Trophoblast cell (in vitro differentiated cells and primary cell): ENCODE measurements at regions not wholly inside any gene's neighbourhood (a gene's known extent, or its start where the extent isn't known, plus 50 kb on each side); places are given as distances from the start of the nearest gene placed in this dataset.
"Not testable (repeated sequence)": the region's sequence is repeated elsewhere in the genome, so short reads cannot be mapped to it uniquely, and the experiment has no call there.

ENCODE experiments used
- DNase-seq, 2 donors: peaks; one replicate each; pipeline ENCODE4 v3.0.0-alpha.2; 2016
- H2AFZ ChIP-seq: 2 replicates; pipeline ENCODE4 v1.6.1; 2013; ENCODE audit warnings: low read length, moderate library complexity, mild to moderate bottlenecking; ENCODE audit not compliant: insufficient read depth, poor library complexity
- H2AK5ac ChIP-seq: 2 replicates; pipeline ENCODE4 v1.6.1; 2013; ENCODE audit warnings: mild to moderate bottlenecking, low read length
- H2BK120ac ChIP-seq: 2 replicates; pipeline ENCODE4 v1.6.1; 2013; ENCODE audit warnings: low read length, mild to moderate bottlenecking, moderate library complexity; ENCODE audit not compliant: insufficient read depth, poor library complexity
- H2BK12ac ChIP-seq: 2 replicates; pipeline ENCODE4 v1.6.1; 2013; ENCODE audit warnings: mild to moderate bottlenecking, low read length, moderate library complexity
- H2BK5ac ChIP-seq: 2 replicates; pipeline ENCODE4 v1.6.1; 2013; ENCODE audit warnings: low read length, low read depth, moderate library complexity, mild to moderate bottlenecking; ENCODE audit not compliant: poor library complexity
- H3K14ac ChIP-seq: 2 replicates; pipeline ENCODE4 v1.6.1; 2013; ENCODE audit warnings: mild to moderate bottlenecking, low read length
- H3K18ac ChIP-seq: 2 replicates; pipeline ENCODE4 v1.6.1; 2013; ENCODE audit warnings: mild to moderate bottlenecking, low read length
- H3K23ac ChIP-seq: 2 replicates; pipeline ENCODE4 v1.6.1; 2013; ENCODE audit warnings: low read length
- H3K27ac ChIP-seq: 2 replicates; pipeline ENCODE4 v1.5.1; 2013; ENCODE audit warnings: low read depth, mild to moderate bottlenecking, inconsistent platforms, low read length, moderate library complexity
- H3K27me3 ChIP-seq: 2 replicates; pipeline ENCODE4 v1.6.1; 2013; ENCODE audit warnings: inconsistent platforms, mild to moderate bottlenecking, low read length, moderate library complexity; ENCODE audit not compliant: insufficient read depth
- H3K36me3 ChIP-seq, 2 experiments: 1 replicate in 1 of 2; 2 replicates in 1 of 2; pipeline ENCODE4 v1.6.1; 2013; ENCODE audit warnings: low read length in 2 of 2, mild to moderate bottlenecking in 2 of 2, moderate library complexity in 1 of 2; ENCODE audit not compliant: insufficient read depth in 2 of 2, control insufficient read depth in 1 of 2
- H3K4ac ChIP-seq: 2 replicates; pipeline ENCODE4 v1.6.1; 2013; ENCODE audit warnings: low read depth, mild to moderate bottlenecking, low read length, moderate library complexity
- H3K4me1 ChIP-seq, 2 experiments: 1 replicate in 1 of 2; 2 replicates in 1 of 2; pipeline ENCODE4 v1.6.1; 2013; ENCODE audit warnings: low read length in 2 of 2, mild to moderate bottlenecking in 2 of 2, moderate library complexity in 1 of 2; ENCODE audit not compliant: insufficient read depth in 2 of 2, control insufficient read depth in 1 of 2
- H3K4me2 ChIP-seq: 2 replicates; pipeline ENCODE4 v1.6.1; 2013; ENCODE audit warnings: inconsistent platforms, mild to moderate bottlenecking, low read length, moderate library complexity
- H3K4me3 ChIP-seq: 2 replicates; pipeline ENCODE4 v1.5.1; 2013; ENCODE audit warnings: mild to moderate bottlenecking, low read depth, low read length, inconsistent platforms
- H3K79me1 ChIP-seq: one replicate; pipeline ENCODE4 v1.6.1; 2013; ENCODE audit warnings: low read length
- H3K79me2 ChIP-seq: 2 replicates; pipeline ENCODE4 v1.6.1; 2013; ENCODE audit warnings: low read length, mild to moderate bottlenecking; ENCODE audit not compliant: control insufficient read depth, insufficient read depth, poor library complexity
- H3K9ac ChIP-seq: 2 replicates; pipeline ENCODE4 v1.6.1; 2013; ENCODE audit warnings: mild to moderate bottlenecking, low read length
- H3K9me3 ChIP-seq: 2 replicates; pipeline ENCODE4 v1.6.1; 2013; ENCODE audit warnings: low read depth, mild to moderate bottlenecking, control low read depth, inconsistent platforms, low read length; ENCODE audit not compliant: insufficient read depth
- H4K12ac ChIP-seq: 2 replicates; pipeline ENCODE4 v1.6.1; 2013; ENCODE audit warnings: low read depth, mild to moderate bottlenecking, low read length, moderate library complexity
- H4K8ac ChIP-seq: 2 replicates; pipeline ENCODE4 v1.6.1; 2013; ENCODE audit warnings: low read depth, mild to moderate bottlenecking, low read length, moderate library complexity
- H4K91ac ChIP-seq: one replicate; pipeline ENCODE4 v1.6.1; 2013; ENCODE audit warnings: low read depth, mild to moderate bottlenecking, low read length, moderate library complexity
- WGBS: extraction: QIAGEN DNeasy Blood & Tissue Kit; methylation state at CpG from one replicate; pipeline ENCODE4 v1.1.7; 2013; ENCODE audit warnings: missing lambda C conversion rate; ENCODE audit not compliant: insufficient read length, insufficient coverage; ENCODE audit errors: extremely low coverage; 5-methylcytosine and 5-hydroxymethylcytosine counted together

DNA sequence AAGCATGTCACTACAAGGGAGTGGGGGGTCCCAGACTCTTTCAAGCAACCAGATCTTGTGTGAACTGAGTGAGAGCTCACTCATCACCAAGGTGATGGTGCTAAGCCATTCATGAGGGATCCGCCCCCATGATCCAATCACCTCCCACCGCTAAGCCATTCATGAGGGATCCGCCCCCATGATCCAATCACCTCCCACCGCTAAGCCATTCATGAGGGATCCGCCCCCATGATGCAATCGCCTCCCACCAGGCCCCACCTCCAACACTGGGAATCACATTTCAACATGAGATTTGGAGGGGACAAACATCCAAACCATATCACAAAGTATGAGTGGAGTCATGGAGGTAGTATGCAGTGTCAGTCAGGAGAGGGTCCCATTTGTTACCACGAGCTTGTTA, 64.8 kb upstream of the PROKR2 start:
- not testable (repeated sequence) for H3K9me3 ChIP-seq, H2AFZ ChIP-seq, H3K4ac ChIP-seq, H3K4me3 ChIP-seq, H2BK5ac ChIP-seq, H3K14ac ChIP-seq, H3K23ac ChIP-seq, H3K4me2 ChIP-seq, H3K79me1 ChIP-seq, DNase-seq, H4K12ac ChIP-seq, H3K4me1 ChIP-seq, H3K36me3 ChIP-seq, H2BK12ac ChIP-seq, H2AK5ac ChIP-seq, H3K18ac ChIP-seq, H4K91ac ChIP-seq, H3K27me3 ChIP-seq, H3K79me2 ChIP-seq, H3K9ac ChIP-seq, H2BK120ac ChIP-seq, H4K8ac ChIP-seq, H3K27ac ChIP-seq
- WGBS = no CpG with 5 or more reads among the region's 7 CpGs

DNA sequence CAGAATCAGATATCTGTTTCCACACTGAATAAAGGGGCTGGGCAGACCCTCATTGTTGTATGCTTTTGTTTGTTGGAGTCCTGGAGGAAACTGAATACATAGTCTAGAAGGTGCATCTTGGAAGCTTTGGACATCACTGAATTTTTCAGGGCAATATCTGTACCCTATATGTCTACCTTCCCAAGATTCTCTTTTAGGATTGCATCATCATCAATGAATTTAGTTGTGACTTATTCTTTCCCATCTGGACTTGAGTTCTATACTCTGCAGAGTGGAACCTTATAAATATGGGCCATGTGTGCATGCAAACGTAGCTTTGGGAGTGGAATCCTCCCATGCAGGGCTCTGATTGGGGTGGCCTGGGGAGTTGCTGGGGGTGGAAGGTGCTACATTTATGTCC, 60.7 kb upstream of the PROKR2 start:
- no peak overlapping the region for H2BK120ac ChIP-seq
- H4K12ac ChIP-seq = no peak overlapping the region
- H3K14ac ChIP-seq = no peak overlapping the region
- H3K9me3 ChIP-seq = no peaks in the 10 kb centered on the region
- no peaks in the 10 kb centered on the region for H3K27me3 ChIP-seq
- no peak overlapping the region for H2BK5ac ChIP-seq
- no peak overlapping the region for H2AK5ac ChIP-seq
- no peak overlapping the region for H3K4ac ChIP-seq
- H3K18ac ChIP-seq = no peak overlapping the region
- no peak overlapping the region for H2AFZ ChIP-seq
- no peaks in the 10 kb centered on the region for H3K79me2 ChIP-seq
- H4K91ac ChIP-seq = no peak overlapping the region
- H3K9ac ChIP-seq = no peak overlapping the region
- H3K4me3 ChIP-seq = no peak overlapping the region
- no peak overlapping the region for H3K4me2 ChIP-seq
- no CpG with 5 or more reads among the region's 1 CpG for WGBS
- no peak overlapping the region for H4K8ac ChIP-seq
- no peaks in the 10 kb centered on the region for H3K4me1 ChIP-seq
- no peak overlapping the region for H2BK12ac ChIP-seq
- H3K27ac ChIP-seq = no peak overlapping the region
- DNase-seq = no peak
- H3K79me1 ChIP-seq = no peaks in the 10 kb centered on the region
- H3K23ac ChIP-seq = no peak overlapping the region
- H3K36me3 ChIP-seq = no peaks in the 10 kb centered on the region

- Histone ChIP-seq H2AK5ac (no peak overlapping the region), H3K23ac (no peak overlapping the region), H3K4me3 (no peak overlapping the region), H3K4me1 (no peaks in the 10 kb centered on the region), H4K8ac (no peak overlapping the region), H2BK5ac (no peak overlapping the region), H4K12ac (no peak overlapping the region), H3K27ac (no peak overlapping the region), H2BK12ac (no peak overlapping the region), H3K79me1 (no peaks in the 10 kb centered on the region), H3K9me3 (no peaks in the 10 kb centered on the region), H2AFZ (no peak overlapping the region), H3K14ac (no peak overlapping the region), H3K27me3 (no peaks in the 10 kb centered on the region), H3K36me3 (no peaks in the 10 kb centered on the region), H3K79me2 (no peaks in the 10 kb centered on the region), H2BK120ac (no peak overlapping the region), H4K91ac (no peak overlapping the region), H3K4ac (no peak overlapping the region), H3K9ac (no peak overlapping the region), H3K18ac (no peak overlapping the region), H3K4me2 (no peak overlapping the region)
- DNase-seq = no peak
- WGBS = no CpG with 5 or more reads among the region's 6 CpGs
Measured at GRCh38 chr20:5376228-5376627, 59.5 kb upstream of the PROKR2 start.

DNA sequence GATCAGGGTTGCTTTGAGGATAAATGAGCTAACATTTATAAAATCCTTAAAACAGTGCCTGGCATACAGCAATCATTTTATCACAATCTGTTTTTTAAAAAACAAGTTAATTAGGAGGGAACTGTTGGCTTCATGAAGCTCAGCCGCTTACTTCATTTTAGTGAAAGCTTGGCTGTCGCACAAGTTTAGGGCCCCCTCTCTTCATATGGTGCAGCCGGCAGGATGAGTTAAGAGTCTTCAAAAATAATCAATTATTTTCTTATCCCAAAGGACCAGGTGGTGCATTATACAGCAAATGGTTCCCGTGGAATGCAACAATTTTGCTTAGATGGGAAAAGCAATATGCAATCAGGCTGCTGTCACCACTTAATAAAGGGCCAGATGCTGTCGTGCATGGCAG, 57.4 kb upstream of the PROKR2 start:
- no peak overlapping the region for H3K27ac ChIP-seq
- H3K4me2 ChIP-seq = no peak overlapping the region
- H2AFZ ChIP-seq = no peak overlapping the region
- DNase-seq = no peak
- H3K4me3 ChIP-seq = no peak overlapping the region
- no peak overlapping the region for H3K18ac ChIP-seq
- no peaks in the 10 kb centered on the region for H3K36me3 ChIP-seq
- H3K14ac ChIP-seq = no peak overlapping the region
- H3K4me1 ChIP-seq = no peaks in the 10 kb centered on the region
- no peak overlapping the region for H3K9ac ChIP-seq
- no peak overlapping the region for H4K8ac ChIP-seq
- no peaks in the 10 kb centered on the region for H3K9me3 ChIP-seq
- H2BK12ac ChIP-seq = no peak overlapping the region
- no peak overlapping the region for H2BK5ac ChIP-seq
- H3K27me3 ChIP-seq = no peaks in the 10 kb centered on the region
- H2AK5ac ChIP-seq = no peak overlapping the region
- no CpG with 5 or more reads among the region's 5 CpGs for WGBS
- no peak overlapping the region for H4K12ac ChIP-seq
- H4K91ac ChIP-seq = no peak overlapping the region
- H3K4ac ChIP-seq = no peak overlapping the region
- no peak overlapping the region for H3K23ac ChIP-seq
- H3K79me2 ChIP-seq = no peaks in the 10 kb centered on the region
- H3K79me1 ChIP-seq = no peaks in the 10 kb centered on the region
- H2BK120ac ChIP-seq = no peak overlapping the region
